GM12892 (cell line): ENCODE measurements at regions not wholly inside any gene's neighbourhood (a gene's known extent, or its start where the extent isn't known, plus 50 kb on each side); places are given as distances from the start of the nearest gene placed in this dataset.

Experiments used
- DNase-seq: peaks from one replicate; pipeline ENCODE4 v3.0.0; 2011; ENCODE audit not compliant: insufficient read length
- FAIRE-seq: peaks from 2 replicates; lab custom pipeline; 2011; peaks lifted over from hg19 to GRCh38; lab: Jason Lieb, UNC
- POLR2A ChIP-seq: IDR thresholded peaks from 2 replicates; pipeline ENCODE4 v1.6.1; 2011; ENCODE audit warnings: low read depth, low read length, control low read depth
- POLR2AphosphoS5 ChIP-seq: IDR thresholded peaks from 2 replicates; pipeline ENCODE4 v1.6.1; 2011; ENCODE audit warnings: low read depth, low read length, control low read depth
- TAF1 ChIP-seq: IDR thresholded peaks from 2 replicates; pipeline ENCODE4 v1.6.1; 2011; ENCODE audit warnings: low read depth, mild to moderate bottlenecking, control low read depth, low read length, borderline replicate concordance

- DNase-seq (peak; percentile 6), FAIRE-seq (no peak)
- TF ChIP-seq POLR2A (no peak), POLR2AphosphoS5 (no peak), TAF1 (no peak)
Measured at GRCh38 chr10:107914450-107915214, 750.1 kb upstream of the SORCS1 start.

DNA sequence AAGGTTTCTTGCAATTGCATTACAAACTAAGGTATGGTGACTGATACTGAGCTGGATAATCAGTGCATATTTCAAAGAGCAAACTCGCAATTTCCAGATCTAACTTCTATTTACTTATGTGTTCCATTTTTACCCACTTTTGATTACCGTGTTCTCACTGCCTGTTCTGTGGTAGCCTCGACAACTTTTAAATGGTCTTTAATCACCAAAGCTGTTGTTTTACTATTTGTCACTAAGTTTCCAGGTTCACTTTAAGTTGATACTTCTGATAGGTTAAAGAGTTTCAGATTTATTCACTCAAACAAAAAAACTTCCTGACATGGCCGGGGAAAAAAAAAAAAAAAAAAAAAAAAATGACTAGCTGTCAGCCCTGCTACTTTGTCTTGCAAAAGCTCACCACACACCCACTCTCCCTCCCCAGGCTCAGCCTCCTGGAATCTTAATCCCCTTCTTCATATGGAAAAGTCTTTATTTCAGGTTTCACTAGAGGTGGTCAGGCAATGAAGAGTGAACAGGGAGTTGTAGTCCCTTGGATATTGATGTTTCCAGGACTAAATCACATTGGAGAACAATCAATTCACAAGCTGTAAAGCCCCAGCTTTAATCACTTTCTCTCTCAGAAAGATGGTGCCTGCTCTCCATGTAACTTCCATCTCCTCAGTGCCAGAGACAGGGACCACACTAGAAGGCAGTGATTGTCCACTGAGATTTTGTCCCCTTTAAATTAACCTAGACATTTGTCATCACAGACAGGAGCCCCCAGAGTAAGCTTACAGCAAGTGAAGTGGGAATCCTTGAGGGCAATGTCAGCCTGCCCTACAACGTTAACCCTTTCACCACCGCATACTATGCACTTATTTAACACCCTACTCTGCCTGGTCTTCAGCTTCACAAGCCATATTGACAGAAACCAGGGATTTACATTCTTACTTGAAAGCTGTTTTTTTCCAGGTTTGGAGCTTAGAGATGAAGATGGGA, 749.1 kb upstream of the SORCS1 start:
- no peak for FAIRE-seq
- DNase-seq = no peak
- TF ChIP-seq POLR2A (no peak), POLR2AphosphoS5 (no peak), TAF1 (no peak)

DNA sequence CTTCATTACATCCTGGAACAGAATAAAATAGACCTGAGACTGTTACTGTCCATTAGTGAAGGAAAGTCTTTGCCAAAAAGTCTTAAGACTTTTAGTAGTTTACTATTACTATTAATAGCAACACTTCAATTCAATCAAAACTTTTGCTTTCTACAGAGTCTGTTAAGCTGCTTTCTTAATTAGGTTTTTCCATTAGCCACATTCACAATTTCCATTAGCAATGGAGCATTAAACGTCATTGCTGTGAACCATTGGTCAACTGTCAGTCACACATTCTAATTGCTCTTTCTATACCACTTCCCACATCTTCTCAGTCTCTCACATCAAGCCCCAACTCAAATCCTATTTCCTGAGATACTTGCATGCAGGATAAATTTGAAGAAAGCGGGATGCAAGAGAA, 736.6 kb upstream of the SORCS1 start:
- TF ChIP-seq POLR2AphosphoS5 (no peak), TAF1 (no peak), POLR2A (no peak)
- DNase-seq (no peak), FAIRE-seq (no peak)

- DNase-seq (no peak), FAIRE-seq (no peak)
- no peak for TF ChIP-seq POLR2AphosphoS5
- no peak for TF ChIP-seq TAF1
- no peak for TF ChIP-seq POLR2A
Measured at GRCh38 chr10:107900131-107900530, 735.6 kb upstream of the SORCS1 start.

DNA sequence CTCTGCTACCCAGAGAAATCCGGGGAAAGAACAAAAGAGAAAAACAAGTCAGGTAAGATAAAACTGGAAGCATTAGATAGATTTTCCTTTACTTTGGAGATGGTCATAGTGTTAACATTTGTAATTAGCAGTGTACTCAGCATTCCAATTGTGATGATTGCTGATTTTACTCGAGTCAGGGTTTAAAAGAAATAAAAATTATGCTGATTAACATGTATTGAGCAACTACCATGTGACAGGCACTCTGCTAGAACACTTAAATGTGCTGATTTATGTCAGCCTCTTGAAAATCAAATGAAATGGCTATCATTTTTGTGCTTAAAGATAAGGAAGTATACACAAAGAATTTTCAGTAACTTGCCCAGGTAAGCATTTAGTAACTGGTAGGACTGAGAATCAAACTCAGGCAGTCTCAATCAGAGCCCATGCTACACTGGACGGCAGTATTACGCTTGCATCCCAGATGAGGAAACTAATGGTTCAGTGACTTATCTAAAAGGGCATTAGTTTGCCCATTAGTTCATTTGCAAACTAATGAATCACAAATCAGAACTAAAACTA, 735.1 kb upstream of the SORCS1 start:
- no peak for FAIRE-seq
- TF ChIP-seq POLR2AphosphoS5 (no peak), POLR2A (no peak), TAF1 (no peak)

GRCh38 chr10:107899075-107899474, 734.6 kb upstream of the SORCS1 start:
- no peak for DNase-seq
- no peak for FAIRE-seq
- TF ChIP-seq POLR2AphosphoS5 = no peak
- TF ChIP-seq POLR2A = no peak
- no peak for TF ChIP-seq TAF1

More for the DNA sequence above, 735.1 kb upstream of the SORCS1 start:
- DNase-seq = no peak

- TF ChIP-seq POLR2A (no peak), POLR2AphosphoS5 (no peak), TAF1 (no peak)
- DNase-seq = no peak
- FAIRE-seq = no peak
Measured at GRCh38 chr10:107898392-107898791, 733.9 kb upstream of the SORCS1 start.

GRCh38 chr10:107894516-107894915, 730.0 kb upstream of the SORCS1 start:
- TF ChIP-seq POLR2AphosphoS5 = no peak
- TF ChIP-seq TAF1 = no peak
- TF ChIP-seq POLR2A = no peak
- FAIRE-seq (peak; percentile 95), DNase-seq (no peak)

GRCh38 chr10:107889105-107889504, 724.6 kb upstream of the SORCS1 start:
- TF ChIP-seq POLR2AphosphoS5 (no peak), POLR2A (no peak), TAF1 (no peak)
- DNase-seq (no peak), FAIRE-seq (no peak)

DNA sequence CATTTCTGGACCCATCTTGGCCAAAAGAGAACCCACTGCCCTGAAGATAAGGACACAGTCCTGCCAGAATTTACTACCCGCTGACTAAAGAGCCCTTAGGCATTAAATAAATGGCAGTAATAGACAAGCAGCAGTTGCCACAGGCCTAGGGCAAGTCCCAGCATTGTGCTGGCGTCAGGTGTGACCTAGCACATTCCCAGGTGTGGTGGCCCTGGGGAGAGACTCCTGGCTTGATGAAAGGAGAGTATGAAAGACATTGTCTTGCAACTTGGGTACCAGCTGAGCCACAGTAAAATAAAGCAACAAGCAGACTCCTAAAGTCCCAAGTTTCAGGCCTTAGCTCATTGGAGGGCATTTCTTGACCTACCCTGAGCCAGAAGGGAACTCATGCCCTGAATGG, 715.7 kb upstream of the SORCS1 start:
- DNase-seq (no peak), FAIRE-seq (no peak)
- TF ChIP-seq TAF1 (no peak), POLR2AphosphoS5 (no peak), POLR2A (no peak)

DNA sequence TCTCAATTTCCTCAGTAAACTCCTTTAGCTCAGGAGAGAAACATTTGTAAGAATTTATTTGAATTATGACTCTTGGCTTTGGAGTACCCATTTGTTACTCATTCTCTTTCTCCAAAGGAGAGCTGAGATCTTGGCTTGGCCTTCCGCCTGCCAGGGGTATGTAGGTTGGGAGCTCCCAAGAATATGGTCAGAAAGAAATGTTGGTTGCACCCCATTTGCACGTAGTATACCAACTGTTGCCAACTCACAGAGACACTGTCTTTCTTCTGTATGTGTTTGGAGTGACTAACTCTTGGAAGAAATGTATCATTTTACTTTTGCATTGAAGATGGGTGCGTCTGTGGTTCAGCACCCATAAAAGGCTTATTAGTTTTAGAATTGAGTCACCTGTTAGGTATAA, 708.5 kb upstream of the SORCS1 start:
- no peak for DNase-seq
- TF ChIP-seq TAF1 = no peak
- TF ChIP-seq POLR2AphosphoS5 = no peak
- no peak for TF ChIP-seq POLR2A
- no peak for FAIRE-seq

GRCh38 chr10:107865691-107866090, 701.2 kb upstream of the SORCS1 start:
- DNase-seq (no peak), FAIRE-seq (no peak)
- TF ChIP-seq POLR2AphosphoS5 = no peak
- no peak for TF ChIP-seq TAF1
- TF ChIP-seq POLR2A = no peak
